ENCODE measurements at regions not wholly inside any gene's neighbourhood (a gene's known extent, or its start where the extent isn't known, plus 50 kb on each side); places are given as distances from the start of the nearest gene placed in this dataset.
"Not testable (repeated sequence)": the region's sequence is repeated elsewhere in the genome, so short reads cannot be mapped to it uniquely, and the experiment has no call there.

DNA sequence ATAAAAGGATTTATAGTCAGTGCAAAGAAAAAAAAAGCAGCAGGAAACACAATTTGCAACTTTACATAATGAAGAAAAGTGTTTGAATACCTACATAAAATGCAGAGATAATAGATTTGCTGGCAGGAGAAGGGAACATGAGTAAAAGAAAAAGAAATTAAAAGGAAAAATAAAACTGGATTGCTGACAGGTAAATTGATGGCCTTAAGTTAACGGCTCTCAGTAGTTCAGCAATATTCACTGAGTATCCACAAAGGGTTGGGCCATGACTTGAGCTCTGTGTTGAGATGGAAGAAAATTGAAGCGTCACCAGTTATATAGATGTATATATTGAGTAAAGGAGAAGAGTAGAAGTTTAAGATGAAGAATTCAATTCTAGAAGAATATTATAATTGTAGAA, 330.1 kb upstream of the VCX start:
- TF ChIP-seq CTCF (conservative IDR thresholded peaks at IDR 0.05; ENCODE audit: control insufficient read depth, insufficient read depth, low read depth, low read length), result no peak
- no peak for DNase-seq (ENCODE audit: low read depth)
- no peak overlapping the region for H3K4me3 ChIP-seq (ENCODE audit: control insufficient read depth, low read depth, low read length)

- H3K4me3 ChIP-seq (ENCODE audit: control insufficient read depth, low read depth, low read length), result no peak overlapping the region
- DNase-seq (ENCODE audit: low read depth), result no peak
- TF ChIP-seq CTCF (conservative IDR thresholded peaks at IDR 0.05; ENCODE audit: control insufficient read depth, insufficient read depth, low read depth, low read length), result no peak
These were observed 339.7 kb upstream of the VCX start for GRCh38 chrX:7503251-7503650.

DNA sequence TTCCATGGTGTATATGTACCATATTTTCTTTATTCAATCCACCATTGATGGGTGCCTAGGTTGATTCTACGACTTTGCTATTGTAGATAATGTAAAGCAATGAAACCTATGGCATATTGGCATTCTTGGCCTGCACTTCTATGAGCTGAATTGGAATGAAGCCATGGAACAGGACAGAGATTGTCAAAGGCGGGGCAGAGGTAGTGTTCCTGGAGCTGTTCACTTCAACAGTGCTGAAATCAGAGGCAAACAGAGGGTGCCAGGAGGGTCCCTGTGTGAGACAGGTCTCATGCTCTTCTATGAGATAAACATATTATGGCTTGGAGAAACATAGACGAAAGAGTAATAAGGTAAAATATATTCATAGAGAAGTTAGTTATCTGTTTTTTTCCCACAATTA, 342.6 kb upstream of the VCX start:
- no peak overlapping the region for H3K4me3 ChIP-seq (ENCODE audit: control insufficient read depth, low read depth, low read length)
- no peak for TF ChIP-seq CTCF (conservative IDR thresholded peaks at IDR 0.05; ENCODE audit: control insufficient read depth, insufficient read depth, low read depth, low read length)
- DNase-seq (ENCODE audit: low read depth), result no peak

DNA sequence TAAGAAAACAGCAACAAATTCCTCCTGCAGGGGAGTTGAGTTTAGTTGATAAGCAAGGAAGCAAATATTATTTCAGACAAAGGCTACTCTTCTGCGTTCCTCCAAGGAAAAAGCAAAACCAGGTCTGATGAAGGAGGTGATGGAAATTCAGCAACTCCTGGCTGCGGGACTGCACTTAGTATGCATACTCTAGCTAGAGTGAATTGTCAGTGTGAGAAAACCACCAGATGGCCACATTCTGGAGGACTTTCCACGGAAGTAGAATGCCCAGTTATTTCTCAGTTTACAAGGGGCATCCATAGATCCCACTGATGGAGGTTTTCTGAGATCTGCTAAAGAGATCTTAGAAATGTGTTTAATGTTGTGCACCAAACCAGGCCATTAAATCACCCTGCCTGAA, 338.6 kb upstream of the PUDP start:
- no peak for DNase-seq (ENCODE audit: low read depth)
- no peak overlapping the region for H3K4me3 ChIP-seq (ENCODE audit: control insufficient read depth, low read depth, low read length)
- no peak for TF ChIP-seq CTCF (conservative IDR thresholded peaks at IDR 0.05; ENCODE audit: control insufficient read depth, insufficient read depth, low read depth, low read length)

- DNase-seq (ENCODE audit: low read depth), result no peak
- no peak for TF ChIP-seq CTCF (conservative IDR thresholded peaks at IDR 0.05; ENCODE audit: control insufficient read depth, insufficient read depth, low read depth, low read length)
- H3K4me3 ChIP-seq (ENCODE audit: control insufficient read depth, low read depth, low read length), result no peak overlapping the region
These were observed 337.1 kb upstream of the PUDP start for GRCh38 chrX:7485061-7485460.

- no peak for DNase-seq (ENCODE audit: low read depth)
- no peak overlapping the region for H3K4me3 ChIP-seq (ENCODE audit: control insufficient read depth, low read depth, low read length)
- no peak for TF ChIP-seq CTCF (conservative IDR thresholded peaks at IDR 0.05; ENCODE audit: control insufficient read depth, insufficient read depth, low read depth, low read length)
These were observed 332.8 kb upstream of the PUDP start for GRCh38 chrX:7480721-7481120.

DNA sequence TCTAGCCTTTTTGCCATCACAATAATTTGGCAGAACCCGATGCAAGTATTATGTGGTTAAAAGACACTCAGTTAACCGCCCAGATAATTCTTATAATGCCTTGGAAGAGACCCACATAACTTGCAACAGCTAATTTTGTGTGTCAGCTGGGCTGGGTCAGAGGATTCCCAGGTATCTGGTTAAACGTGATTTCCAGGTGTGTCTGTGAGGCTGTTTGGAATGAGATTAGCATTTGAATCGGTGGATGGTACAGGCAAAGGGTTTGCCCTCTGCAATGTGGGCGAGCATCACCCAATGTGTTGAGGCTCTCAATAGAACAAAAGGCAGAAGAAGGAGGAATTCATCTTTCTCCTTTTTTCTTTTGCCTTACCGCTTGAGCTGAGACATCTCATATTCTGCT, 314.2 kb upstream of the PUDP start:
- no peak for DNase-seq (ENCODE audit: low read depth)
- TF ChIP-seq CTCF (conservative IDR thresholded peaks at IDR 0.05; ENCODE audit: control insufficient read depth, insufficient read depth, low read depth, low read length), result no peak
- H3K4me3 ChIP-seq (ENCODE audit: control insufficient read depth, low read depth, low read length), result no peak overlapping the region

- not testable (repeated sequence) for H3K4me3 ChIP-seq (ENCODE audit: control insufficient read depth, low read depth, low read length); DNase-seq (ENCODE audit: low read depth)
These were observed 313.1 kb upstream of the PUDP start for GRCh38 chrX:7461051-7461450.
